Stimulated activated CD4-positive, alpha-beta T cell treated with anti-CD3 and anti-CD28 coated beads, TNF-alpha, amount 100 ng/mL, for 48 hours (primary cell): ENCODE measurements at regions not wholly inside any gene's neighbourhood (a gene's known extent, or its start where the extent isn't known, plus 50 kb on each side); places are given as distances from the start of the nearest gene placed in this dataset.

Experiments
- DNase-seq, 3 donors: peaks; one replicate each; pipeline ENCODE4 v3.0.0-alpha.2; 2020; ENCODE audit warnings: low read depth in 3 of 3

GRCh38 chr14:83425138-83425537, 1891.5 kb upstream of the SEL1L start:
- DNase-seq = no peak

DNA sequence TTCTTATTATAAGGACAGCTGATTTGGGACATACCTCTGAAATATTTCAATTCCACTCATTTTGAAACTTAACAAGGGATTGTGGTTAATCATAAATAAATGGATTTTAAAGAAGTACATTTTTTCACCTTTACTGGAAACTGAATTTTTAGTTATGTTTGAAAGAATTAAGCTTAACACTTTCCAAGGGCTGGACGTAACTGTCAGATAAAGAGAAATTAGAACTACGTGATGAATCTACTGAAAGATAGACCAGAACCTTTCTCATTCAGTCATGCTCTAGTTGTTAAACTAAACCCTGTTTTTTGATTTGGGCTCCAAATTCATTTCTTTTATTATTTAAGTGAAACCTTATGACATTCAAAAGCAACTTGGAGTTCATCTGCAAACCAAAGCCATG, 1892.1 kb upstream of the SEL1L start:
- DNase-seq = no peak

DNA sequence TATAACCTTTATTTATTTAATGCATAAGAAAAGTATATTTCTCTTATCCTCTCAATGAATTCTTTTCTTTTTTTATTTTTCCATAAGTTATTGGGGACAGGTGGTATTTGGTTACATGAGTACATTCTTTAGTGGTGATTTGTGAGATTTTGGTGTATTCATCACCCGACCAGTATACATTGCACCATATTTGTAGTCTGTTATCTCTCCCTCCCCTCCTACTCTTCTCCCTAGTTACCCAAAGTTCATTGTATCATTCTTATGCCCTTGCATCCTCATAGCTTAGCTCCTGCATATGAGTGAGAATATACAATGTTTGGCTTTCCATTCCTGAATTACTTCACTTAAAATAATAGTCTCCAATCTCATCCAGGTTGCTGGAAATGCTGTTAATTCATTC, 1900.0 kb upstream of the SEL1L start:
- no peak for DNase-seq

- DNase-seq = no peak
Measured at GRCh38 chr14:83441801-83442200, 1908.1 kb upstream of the SEL1L start.

- no peak for DNase-seq
Measured at GRCh38 chr14:83455561-83455960, 1921.9 kb upstream of the SEL1L start.

DNA sequence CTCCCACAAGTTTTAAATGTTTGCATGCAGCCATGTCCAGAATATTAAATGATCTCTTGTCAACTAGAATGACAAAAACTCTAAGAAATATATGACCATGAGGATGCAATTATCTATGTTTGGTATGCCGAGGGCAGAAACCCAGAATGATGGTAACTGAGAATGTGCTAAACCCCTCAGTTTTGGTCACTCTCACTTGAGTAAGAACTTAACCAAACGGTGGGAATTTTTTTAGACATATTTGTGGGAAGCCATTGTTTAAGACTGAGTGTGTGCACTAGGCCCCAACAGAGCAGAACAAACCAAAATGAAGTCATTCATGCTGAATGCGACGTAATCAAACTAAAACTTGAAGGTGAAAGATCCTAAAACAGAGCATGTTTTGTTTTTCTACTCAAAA, 1927.9 kb upstream of the SEL1L start:
- DNase-seq = no peak

- no peak for DNase-seq
Measured at GRCh38 chr14:83462759-83463158, 1929.1 kb upstream of the SEL1L start.

DNA sequence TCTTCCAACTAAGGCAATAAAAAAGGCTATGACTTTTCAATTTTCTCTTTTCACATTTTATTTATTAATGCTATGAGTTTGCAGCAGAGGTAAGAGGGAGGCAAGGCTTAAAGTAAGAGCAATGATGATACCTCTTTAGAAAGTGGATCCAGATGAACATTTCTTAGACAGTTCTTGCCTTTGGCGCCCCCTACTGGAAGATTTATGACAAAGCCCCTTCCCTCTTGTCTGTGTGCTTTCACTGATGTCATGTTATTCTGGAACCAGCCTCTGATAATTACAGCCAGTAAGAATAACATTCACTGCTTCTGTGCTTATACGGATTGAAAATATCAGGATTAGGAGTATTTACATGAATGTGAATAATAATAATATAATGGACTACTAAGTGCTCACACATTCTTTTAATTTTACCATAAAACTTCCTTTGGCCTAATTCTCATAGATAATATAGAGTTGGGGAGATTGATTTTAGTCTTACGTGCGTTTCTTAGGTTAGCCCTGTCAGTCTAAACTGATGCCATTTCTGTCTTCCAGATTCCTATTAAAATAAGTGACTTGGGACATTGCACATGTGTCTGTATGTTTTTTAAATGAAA, 1929.9 kb upstream of the SEL1L start:
- peak in 1 of 3 donors; percentile 4 for DNase-seq

- no peak for DNase-seq
Measured at GRCh38 chr14:83467811-83468210, 1934.2 kb upstream of the SEL1L start.

DNA sequence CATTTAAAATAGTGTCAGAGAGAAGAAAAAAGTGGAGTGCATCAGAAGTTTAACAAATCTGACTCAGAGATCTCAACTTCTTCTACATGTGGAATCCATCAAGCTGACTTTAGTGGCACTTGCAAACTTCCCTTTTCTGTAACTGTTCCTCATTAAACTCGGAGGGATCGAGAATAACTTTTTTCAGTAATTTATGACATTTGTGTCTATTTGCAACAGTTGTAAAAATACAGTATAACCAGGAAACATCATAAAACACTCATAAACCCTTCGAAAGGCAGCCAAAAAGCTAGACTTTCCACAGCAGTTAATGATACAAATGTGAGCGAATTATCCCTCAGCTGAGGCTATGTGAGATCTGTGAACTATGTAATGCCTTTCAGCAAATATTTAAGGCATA, 1936.8 kb upstream of the SEL1L start:
- DNase-seq = no peak

DNA sequence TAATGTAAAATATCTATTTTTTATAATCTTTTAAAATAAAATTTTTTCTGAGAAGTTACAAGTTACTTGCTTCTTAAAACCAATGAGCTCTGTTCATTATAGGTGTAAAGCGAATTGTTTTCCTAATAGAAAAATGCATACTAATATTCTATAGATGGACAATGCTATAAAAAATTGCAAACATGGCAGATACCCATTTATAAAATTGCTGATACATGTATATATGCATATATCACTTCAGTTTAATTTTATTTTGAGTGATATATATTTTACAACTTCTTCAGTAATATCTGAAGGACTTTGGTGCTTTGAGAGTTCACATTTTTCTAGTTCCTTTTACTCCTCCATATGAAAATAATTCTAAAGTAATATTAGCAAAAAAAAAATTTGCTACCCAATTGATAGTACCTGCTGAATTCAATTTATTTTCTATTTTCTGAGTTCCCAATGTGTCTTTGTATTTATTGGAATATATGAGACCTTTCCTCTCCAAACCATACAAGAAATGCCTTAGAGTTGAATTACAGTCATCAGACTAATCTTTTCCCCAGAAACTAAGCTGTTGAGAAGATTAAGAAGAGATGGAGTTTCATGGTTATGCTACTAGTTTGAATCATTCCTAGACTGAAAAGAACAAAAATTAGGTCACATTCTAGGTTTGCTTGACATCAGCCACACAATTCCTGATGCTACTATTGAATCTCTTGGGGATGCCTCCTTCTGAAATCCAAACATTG, 1937.5 kb upstream of the SEL1L start:
- DNase-seq = no peak

GRCh38 chr14:83473416-83474235, 1940.0 kb upstream of the SEL1L start:
- no peak for DNase-seq

GRCh38 chr14:83478741-83479140, 1945.1 kb upstream of the SEL1L start:
- no peak for DNase-seq

DNA sequence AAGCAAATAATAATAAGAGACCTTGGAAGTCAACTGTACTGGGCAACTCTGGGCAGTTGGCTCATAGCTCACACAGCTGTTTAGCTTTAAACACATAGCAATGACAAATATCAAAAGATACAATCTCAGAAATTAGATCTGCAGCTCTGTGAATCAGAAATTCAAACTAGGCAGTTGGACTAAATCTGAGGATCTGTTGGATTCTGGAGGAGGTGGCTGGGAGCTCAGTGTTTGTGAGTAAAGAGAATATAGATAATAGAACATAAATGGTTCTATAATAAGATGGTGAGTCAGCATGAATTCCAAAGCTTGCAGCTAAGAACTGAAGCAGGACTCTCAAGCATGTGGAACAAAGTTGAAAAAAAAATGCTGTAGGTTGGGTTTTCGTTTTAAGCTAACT, 1949.4 kb upstream of the SEL1L start:
- no peak for DNase-seq

DNA sequence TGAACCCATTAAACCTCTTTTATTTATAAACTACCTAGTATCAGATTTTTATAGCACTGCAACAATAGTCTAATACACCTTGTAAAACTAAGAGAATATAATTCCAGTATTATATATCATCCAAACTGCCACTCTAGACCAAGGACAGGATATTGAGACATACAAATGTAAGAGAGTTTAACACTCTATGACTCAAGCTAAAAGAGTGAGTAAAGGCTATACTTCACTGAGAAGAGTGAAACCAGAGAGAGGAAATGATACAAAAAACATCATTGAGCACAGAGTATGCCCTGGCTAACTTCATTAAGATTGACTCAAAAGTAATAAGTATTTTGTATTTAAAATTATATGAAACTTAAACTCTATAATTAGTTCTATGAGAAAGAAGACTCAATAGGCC, 1951.9 kb upstream of the SEL1L start:
- no peak for DNase-seq

GRCh38 chr14:83491091-83491490, 1957.4 kb upstream of the SEL1L start:
- no peak for DNase-seq

GRCh38 chr14:83520837-83521236, 1987.2 kb upstream of the SEL1L start:
- no peak for DNase-seq

DNA sequence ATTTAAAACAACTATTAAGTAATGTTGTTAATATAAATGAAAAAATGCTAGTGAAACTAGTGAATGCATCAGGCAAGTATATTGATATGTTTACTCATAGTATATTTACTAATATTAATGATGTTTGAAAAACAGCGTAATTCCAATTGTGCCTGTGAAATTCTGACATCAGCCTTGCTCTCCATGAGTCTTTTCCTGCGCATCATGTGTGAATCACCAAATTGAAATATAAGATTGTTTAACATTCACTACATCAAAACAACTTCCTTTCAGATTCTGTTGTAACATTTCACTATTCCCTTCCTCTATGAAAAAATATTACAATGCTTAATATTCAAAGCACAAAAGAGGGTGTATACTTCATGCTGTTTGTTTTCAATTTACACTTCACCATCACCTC, 1995.9 kb upstream of the SEL1L start:
- no peak for DNase-seq

DNA sequence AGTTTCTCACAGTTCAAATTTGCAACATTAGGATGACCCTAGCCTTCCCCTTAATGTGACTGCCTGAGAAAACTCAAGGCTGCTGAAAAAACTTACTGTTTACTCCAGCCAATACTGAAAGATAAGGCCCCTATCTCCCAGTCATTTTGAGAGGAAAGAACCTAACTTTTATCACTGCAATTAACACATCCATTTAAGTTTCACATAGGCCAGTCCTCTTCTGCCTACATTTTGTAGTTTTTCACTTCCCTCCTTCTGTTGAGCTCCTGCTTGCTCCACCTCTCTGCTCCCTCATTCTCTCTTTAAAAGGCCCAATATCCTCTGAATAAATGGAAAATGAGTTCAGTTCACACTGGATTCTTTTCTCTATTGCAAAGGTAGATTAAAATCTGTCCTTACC, 1996.2 kb upstream of the FLRT2 start:
- DNase-seq = no peak

DNA sequence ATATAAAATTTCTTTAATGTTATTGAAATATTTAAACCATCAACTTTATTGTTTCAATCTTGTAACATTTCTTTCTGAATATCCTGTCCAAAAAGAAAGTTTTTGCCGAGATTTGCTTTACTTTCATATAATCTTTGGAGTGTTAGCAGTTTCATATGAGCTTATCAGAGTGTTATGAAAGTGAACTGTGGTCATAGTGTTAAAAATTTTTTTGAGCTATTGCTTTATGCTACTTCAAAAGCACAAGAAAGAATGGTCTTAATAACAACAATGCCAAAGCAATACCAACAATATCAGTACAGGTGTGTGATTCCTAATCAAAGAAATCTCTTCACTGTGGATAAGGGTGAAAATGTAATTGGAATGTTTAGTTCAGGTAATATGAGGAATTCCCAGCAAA, 1994.9 kb upstream of the FLRT2 start:
- DNase-seq = no peak

DNA sequence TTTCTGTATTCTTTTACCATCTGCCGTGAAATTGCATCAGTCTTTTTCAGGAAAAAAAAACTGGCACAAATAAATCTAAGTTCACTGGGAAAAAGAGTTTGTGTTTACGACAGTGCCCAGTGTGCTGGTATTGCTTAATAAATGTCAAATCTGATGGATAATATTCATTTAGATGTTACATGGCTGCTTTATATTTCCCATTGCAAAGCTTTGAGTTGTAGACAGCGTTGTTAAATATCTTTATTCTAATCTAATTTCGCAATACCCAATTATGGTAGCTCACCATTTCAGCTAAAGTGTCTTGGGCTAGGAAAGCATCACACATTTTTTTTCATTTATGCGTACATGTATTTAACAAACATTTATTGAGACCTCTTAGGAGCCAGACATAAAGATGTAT, 1994.5 kb upstream of the FLRT2 start:
- no peak for DNase-seq

GRCh38 chr14:83541147-83541546, 1988.8 kb upstream of the FLRT2 start:
- DNase-seq = no peak
